H1 (cell line): ENCODE measurements at regions not wholly inside any gene's neighbourhood (a gene's known extent, or its start where the extent isn't known, plus 50 kb on each side); places are given as distances from the start of the nearest gene placed in this dataset.

Source experiments
- ASH2L ChIP-seq: fragments of 200-600, 300-600 bp; sonication (generic); IDR thresholded peaks from one replicate; pipeline ENCODE4 v1.7.1; 2017; ENCODE audit warnings: low read length
- BCL11A ChIP-seq, 2 experiments: IDR thresholded peaks; one replicate each; pipeline ENCODE4 v1.6.1; 2011; ENCODE audit warnings: low read depth in 2 of 2, low read length in 2 of 2, mild to moderate bottlenecking in 2 of 2
- EP300 ChIP-seq, 2 experiments: IDR thresholded peaks; 1 replicate in 1 of 2; 2 replicates in 1 of 2; pipeline ENCODE4 v1.6.1; 2011 to 2012; ENCODE audit warnings: low read depth in 2 of 2, low read length in 2 of 2, mild to moderate bottlenecking in 2 of 2, borderline replicate concordance in 1 of 2, inconsistent platforms in 1 of 2, moderate library complexity in 1 of 2
- EZH2 ChIP-seq: fragments of 200-600 bp; sonication (generic); IDR thresholded peaks from 2 replicates; pipeline ENCODE4 v1.7.1; 2012; ENCODE audit warnings: low read depth, mild to moderate bottlenecking, moderate library complexity, low read length, inconsistent platforms; ENCODE audit not compliant: severe bottlenecking
- FOSL1 ChIP-seq: IDR thresholded peaks from 2 replicates; pipeline ENCODE4 v1.6.1; 2011; ENCODE audit warnings: mild to moderate bottlenecking, low read depth, low read length, moderate library complexity; ENCODE audit not compliant: insufficient read depth
- JUN ChIP-seq: IDR thresholded peaks from 2 replicates; pipeline ENCODE4 v1.6.1; 2011; ENCODE audit warnings: low read depth, mild to moderate bottlenecking, improper control_type of control experiment, low read length
- KDM4A ChIP-seq: IDR thresholded peaks from one replicate; pipeline ENCODE4 v1.7.1; 2012; ENCODE audit warnings: low read depth, mild to moderate bottlenecking, moderate library complexity, low read length, inconsistent platforms; ENCODE audit not compliant: severe bottlenecking
- PHF8 ChIP-seq: fragments of 200-600 bp; sonication (generic); conservative IDR thresholded peaks from 2 replicates; pipeline ENCODE4 v1.7.1; 2012; ENCODE audit warnings: low read depth, mild to moderate bottlenecking, inconsistent platforms, low read length, moderate library complexity
- SAP30 ChIP-seq: fragments of 300-600 bp; sonication (generic); IDR thresholded peaks from 2 replicates; pipeline ENCODE4 v1.7.1; 2012; ENCODE audit warnings: low read length, moderate library complexity, mild to moderate bottlenecking, inconsistent platforms; ENCODE audit not compliant: insufficient read depth, insufficient replicate concordance
- TAF1 ChIP-seq: IDR thresholded peaks from 2 replicates; pipeline ENCODE4 v1.6.1; 2011; ENCODE audit warnings: mild to moderate bottlenecking, low read depth, low read length
- TF ChIP-seq, protein P1 (sequence below): fragments of 300-600 bp; sonication (generic); IDR thresholded peaks from 2 replicates; pipeline ENCODE4 v1.7.1; 2012; ENCODE audit warnings: low read length, moderate library complexity, mild to moderate bottlenecking, inconsistent platforms; ENCODE audit not compliant: insufficient replicate concordance

DNA sequence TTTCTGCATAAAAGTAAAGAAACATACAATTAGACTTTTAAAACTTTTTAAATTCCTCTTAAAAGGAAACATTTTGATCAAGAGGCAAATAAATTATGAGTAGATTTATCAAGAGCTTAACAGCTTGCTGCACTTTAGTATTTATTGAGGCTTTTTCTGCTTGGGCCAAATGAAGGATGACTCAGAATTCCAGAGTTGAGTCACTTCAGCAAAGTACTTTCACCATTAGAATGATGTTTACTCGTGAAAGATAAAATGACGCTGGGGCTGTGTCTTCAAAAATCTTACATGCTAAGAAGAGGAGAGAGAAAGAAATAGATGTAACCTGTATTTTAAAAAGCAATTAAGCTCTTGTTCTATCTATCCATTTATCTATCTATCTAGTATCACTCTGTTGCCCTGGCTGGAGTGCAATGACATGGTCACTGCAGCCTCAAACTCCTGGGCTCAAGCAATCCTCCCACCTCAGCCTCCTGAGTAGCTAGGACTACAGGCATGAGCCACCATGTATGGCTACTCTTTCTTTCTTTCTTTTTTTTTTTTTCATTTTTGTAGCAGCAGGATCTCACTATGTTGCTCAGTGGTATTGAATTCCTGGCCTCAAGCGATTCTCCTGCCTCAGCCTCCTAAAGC lies 75.3 kb upstream of the RIOK3 start (continued):
- TF ChIP-seq, protein P1, sequence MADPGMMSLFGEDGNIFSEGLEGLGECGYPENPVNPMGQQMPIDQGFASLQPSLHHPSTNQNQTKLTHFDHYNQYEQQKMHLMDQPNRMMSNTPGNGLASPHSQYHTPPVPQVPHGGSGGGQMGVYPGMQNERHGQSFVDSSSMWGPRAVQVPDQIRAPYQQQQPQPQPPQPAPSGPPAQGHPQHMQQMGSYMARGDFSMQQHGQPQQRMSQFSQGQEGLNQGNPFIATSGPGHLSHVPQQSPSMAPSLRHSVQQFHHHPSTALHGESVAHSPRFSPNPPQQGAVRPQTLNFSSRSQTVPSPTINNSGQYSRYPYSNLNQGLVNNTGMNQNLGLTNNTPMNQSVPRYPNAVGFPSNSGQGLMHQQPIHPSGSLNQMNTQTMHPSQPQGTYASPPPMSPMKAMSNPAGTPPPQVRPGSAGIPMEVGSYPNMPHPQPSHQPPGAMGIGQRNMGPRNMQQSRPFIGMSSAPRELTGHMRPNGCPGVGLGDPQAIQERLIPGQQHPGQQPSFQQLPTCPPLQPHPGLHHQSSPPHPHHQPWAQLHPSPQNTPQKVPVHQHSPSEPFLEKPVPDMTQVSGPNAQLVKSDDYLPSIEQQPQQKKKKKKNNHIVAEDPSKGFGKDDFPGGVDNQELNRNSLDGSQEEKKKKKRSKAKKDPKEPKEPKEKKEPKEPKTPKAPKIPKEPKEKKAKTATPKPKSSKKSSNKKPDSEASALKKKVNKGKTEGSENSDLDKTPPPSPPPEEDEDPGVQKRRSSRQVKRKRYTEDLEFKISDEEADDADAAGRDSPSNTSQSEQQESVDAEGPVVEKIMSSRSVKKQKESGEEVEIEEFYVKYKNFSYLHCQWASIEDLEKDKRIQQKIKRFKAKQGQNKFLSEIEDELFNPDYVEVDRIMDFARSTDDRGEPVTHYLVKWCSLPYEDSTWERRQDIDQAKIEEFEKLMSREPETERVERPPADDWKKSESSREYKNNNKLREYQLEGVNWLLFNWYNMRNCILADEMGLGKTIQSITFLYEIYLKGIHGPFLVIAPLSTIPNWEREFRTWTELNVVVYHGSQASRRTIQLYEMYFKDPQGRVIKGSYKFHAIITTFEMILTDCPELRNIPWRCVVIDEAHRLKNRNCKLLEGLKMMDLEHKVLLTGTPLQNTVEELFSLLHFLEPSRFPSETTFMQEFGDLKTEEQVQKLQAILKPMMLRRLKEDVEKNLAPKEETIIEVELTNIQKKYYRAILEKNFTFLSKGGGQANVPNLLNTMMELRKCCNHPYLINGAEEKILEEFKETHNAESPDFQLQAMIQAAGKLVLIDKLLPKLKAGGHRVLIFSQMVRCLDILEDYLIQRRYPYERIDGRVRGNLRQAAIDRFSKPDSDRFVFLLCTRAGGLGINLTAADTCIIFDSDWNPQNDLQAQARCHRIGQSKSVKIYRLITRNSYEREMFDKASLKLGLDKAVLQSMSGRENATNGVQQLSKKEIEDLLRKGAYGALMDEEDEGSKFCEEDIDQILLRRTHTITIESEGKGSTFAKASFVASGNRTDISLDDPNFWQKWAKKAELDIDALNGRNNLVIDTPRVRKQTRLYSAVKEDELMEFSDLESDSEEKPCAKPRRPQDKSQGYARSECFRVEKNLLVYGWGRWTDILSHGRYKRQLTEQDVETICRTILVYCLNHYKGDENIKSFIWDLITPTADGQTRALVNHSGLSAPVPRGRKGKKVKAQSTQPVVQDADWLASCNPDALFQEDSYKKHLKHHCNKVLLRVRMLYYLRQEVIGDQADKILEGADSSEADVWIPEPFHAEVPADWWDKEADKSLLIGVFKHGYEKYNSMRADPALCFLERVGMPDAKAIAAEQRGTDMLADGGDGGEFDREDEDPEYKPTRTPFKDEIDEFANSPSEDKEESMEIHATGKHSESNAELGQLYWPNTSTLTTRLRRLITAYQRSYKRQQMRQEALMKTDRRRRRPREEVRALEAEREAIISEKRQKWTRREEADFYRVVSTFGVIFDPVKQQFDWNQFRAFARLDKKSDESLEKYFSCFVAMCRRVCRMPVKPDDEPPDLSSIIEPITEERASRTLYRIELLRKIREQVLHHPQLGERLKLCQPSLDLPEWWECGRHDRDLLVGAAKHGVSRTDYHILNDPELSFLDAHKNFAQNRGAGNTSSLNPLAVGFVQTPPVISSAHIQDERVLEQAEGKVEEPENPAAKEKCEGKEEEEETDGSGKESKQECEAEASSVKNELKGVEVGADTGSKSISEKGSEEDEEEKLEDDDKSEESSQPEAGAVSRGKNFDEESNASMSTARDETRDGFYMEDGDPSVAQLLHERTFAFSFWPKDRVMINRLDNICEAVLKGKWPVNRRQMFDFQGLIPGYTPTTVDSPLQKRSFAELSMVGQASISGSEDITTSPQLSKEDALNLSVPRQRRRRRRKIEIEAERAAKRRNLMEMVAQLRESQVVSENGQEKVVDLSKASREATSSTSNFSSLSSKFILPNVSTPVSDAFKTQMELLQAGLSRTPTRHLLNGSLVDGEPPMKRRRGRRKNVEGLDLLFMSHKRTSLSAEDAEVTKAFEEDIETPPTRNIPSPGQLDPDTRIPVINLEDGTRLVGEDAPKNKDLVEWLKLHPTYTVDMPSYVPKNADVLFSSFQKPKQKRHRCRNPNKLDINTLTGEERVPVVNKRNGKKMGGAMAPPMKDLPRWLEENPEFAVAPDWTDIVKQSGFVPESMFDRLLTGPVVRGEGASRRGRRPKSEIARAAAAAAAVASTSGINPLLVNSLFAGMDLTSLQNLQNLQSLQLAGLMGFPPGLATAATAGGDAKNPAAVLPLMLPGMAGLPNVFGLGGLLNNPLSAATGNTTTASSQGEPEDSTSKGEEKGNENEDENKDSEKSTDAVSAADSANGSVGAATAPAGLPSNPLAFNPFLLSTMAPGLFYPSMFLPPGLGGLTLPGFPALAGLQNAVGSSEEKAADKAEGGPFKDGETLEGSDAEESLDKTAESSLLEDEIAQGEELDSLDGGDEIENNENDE: no peak
- TF ChIP-seq EP300 (IDR thresholded peaks at IDR 0.05; ENCODE audit: borderline replicate concordance in 1 of 2, low read depth in 2 of 2, low read length in 2 of 2) (no peak), KDM4A (no peak), BCL11A (IDR thresholded peaks at IDR 0.05; ENCODE audit: low read depth in 2 of 2, low read length in 2 of 2) (no peak), ASH2L (no peak), TAF1 (no peak), SAP30 (no peak), PHF8 (no peak), EZH2 (no peak), JUN (no peak), FOSL1 (no peak)
